ENCODE measurements at regions not wholly inside any gene's neighbourhood (a gene's known extent, or its start where the extent isn't known, plus 50 kb on each side); places are given as distances from the start of the nearest gene placed in this dataset.

- DNase-seq (ENCODE audit: extremely low spot score), result no peak
- ChIA-PET CTCF (interaction anchor here (0.7 to 3.0 kb wide), 6 partner anchors 16 to 1156 kb away, joined by 3 to 9 read pairs (median 6); no protein-coding TSS in a partner anchor), POLR2A (no interaction called here)
- TF ChIP-seq, protein P1, sequence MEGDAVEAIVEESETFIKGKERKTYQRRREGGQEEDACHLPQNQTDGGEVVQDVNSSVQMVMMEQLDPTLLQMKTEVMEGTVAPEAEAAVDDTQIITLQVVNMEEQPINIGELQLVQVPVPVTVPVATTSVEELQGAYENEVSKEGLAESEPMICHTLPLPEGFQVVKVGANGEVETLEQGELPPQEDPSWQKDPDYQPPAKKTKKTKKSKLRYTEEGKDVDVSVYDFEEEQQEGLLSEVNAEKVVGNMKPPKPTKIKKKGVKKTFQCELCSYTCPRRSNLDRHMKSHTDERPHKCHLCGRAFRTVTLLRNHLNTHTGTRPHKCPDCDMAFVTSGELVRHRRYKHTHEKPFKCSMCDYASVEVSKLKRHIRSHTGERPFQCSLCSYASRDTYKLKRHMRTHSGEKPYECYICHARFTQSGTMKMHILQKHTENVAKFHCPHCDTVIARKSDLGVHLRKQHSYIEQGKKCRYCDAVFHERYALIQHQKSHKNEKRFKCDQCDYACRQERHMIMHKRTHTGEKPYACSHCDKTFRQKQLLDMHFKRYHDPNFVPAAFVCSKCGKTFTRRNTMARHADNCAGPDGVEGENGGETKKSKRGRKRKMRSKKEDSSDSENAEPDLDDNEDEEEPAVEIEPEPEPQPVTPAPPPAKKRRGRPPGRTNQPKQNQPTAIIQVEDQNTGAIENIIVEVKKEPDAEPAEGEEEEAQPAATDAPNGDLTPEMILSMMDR (IDR thresholded peaks at IDR 0.05; ENCODE audit: control extremely low read depth, extremely low read depth, low read depth, missing control alignments), result no peak
Measured at GRCh38 chr6:112781241-112781640, 434.1 kb downstream of the RFPL4B start.

DNA sequence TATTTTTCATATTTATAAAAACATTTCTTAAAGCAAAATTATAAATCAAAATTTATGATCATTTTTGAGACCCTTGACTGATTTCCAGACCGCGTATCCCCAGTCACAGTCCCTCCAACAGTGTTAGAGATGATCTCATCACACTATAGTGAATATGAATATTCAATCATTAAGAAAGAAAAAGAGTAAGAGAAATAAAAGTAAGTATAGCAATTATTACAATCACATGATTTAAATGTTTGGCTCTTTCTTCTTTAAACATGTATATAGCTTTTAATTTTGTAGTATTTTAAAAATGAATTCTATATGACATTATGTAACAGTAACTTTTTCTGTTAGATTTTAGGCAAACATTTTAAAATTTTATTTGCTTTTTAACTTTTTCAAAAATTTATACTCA lies 438.3 kb downstream of the RFPL4B start:
- TF ChIP-seq, protein P1 (IDR thresholded peaks at IDR 0.05; ENCODE audit: control extremely low read depth, extremely low read depth, low read depth, missing control alignments), result no peak
- POLR2A ChIA-PET, result no interaction called here
- CTCF ChIA-PET, result interaction anchor here (0.7 to 4.7 kb wide), 4 partner anchors 8 to 1124 kb away, joined by 3 to 19 read pairs (median 6); no protein-coding TSS in a partner anchor
- DNase-seq (ENCODE audit: extremely low spot score), result no peak

GRCh38 chr6:112786801-112787200 lies 439.7 kb downstream of the RFPL4B start:
- CTCF ChIA-PET, result interaction anchor here (0.7 to 4.7 kb wide), 9 partner anchors 9 to 1122 kb away, joined by 3 to 19 read pairs (median 4); no protein-coding TSS in a partner anchor
- TF ChIP-seq, protein P1 (IDR thresholded peaks at IDR 0.05; ENCODE audit: control extremely low read depth, extremely low read depth, low read depth, missing control alignments), result no peak
- POLR2A ChIA-PET, result no interaction called here
- no peak for DNase-seq (ENCODE audit: extremely low spot score)

DNA sequence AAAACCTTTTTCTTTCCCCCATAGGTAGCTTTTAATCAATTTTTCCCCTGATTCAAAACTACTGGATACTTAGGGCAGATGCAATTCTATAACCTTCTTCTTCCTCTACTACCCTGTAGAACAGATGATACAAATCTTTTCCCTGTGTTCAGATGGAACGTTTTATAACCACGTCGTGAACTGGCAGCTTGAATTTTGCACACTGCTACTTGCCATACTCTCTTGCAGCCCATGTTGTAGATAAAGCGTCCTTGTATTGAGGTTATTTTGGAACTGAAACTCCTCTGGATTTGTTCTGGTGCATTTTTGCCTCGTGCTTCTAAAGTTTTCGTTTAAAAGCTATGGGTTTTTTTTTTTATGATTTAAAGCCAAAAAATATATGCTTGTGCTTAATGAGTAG lies 440.2 kb downstream of the RFPL4B start:
- DNase-seq (ENCODE audit: extremely low spot score), result no peak
- TF ChIP-seq, protein P1 (IDR thresholded peaks at IDR 0.05; ENCODE audit: control extremely low read depth, extremely low read depth, low read depth, missing control alignments), result no peak
- ChIA-PET POLR2A (no interaction called here), CTCF (interaction anchor here (0.7 to 2.3 kb wide), 7 partner anchors 9 to 1122 kb away, joined by 3 to 6 read pairs (median 4); no protein-coding TSS in a partner anchor)

- POLR2A ChIA-PET, result no interaction called here
- no peak for DNase-seq (ENCODE audit: extremely low spot score)
- TF ChIP-seq, protein P1 (IDR thresholded peaks at IDR 0.05; ENCODE audit: control extremely low read depth, extremely low read depth, low read depth, missing control alignments), result no peak
- CTCF ChIA-PET, result no interaction called here
Measured at GRCh38 chr6:112795316-112795715, 448.2 kb downstream of the RFPL4B start.

- DNase-seq (ENCODE audit: extremely low spot score), result no peak
- TF ChIP-seq, protein P1 (IDR thresholded peaks at IDR 0.05; ENCODE audit: control extremely low read depth, extremely low read depth, low read depth, missing control alignments), result no peak
- ChIA-PET POLR2A (no interaction called here), CTCF (interaction anchor here (1.3 to 2.7 kb wide), 2 partner anchors 10 to 14 kb away, joined by 4 to 9 read pairs; no protein-coding TSS in a partner anchor)
Measured at GRCh38 chr6:112796712-112797111, 449.6 kb downstream of the RFPL4B start.

All from GM10248 (cell line).